Stimulated activated CD4-positive, alpha-beta T cell treated with anti-CD3 and anti-CD28 coated beads, Interleukin-4, amount 100 ng/mL, for 1 hour (primary cell): ENCODE measurements at regions not wholly inside any gene's neighbourhood (a gene's known extent, or its start where the extent isn't known, plus 50 kb on each side); places are given as distances from the start of the nearest gene placed in this dataset.

Source experiments
- DNase-seq: peaks from one replicate; pipeline ENCODE4 v3.0.0-alpha.2; 2020

GRCh38 chr2:83744855-83745254 lies 714.2 kb downstream of the SUCLG1 start:
- DNase-seq = no peak

GRCh38 chr2:83742117-83742782 lies 716.8 kb downstream of the SUCLG1 start:
- DNase-seq = no peak

GRCh38 chr2:83730223-83730622 lies 728.9 kb downstream of the SUCLG1 start:
- no peak for DNase-seq

GRCh38 chr2:83725735-83726134 lies 733.3 kb downstream of the SUCLG1 start:
- DNase-seq = no peak

- DNase-seq = no peak
Observed at GRCh38 chr2:83705146-83705545, 753.9 kb downstream of the SUCLG1 start.

GRCh38 chr2:83703598-83703997 lies 755.5 kb downstream of the SUCLG1 start:
- DNase-seq = no peak

- no peak for DNase-seq
Observed at GRCh38 chr2:83696838-83697237, 762.2 kb downstream of the SUCLG1 start.

- DNase-seq = no peak
Observed at GRCh38 chr2:83695530-83695929, 763.5 kb downstream of the SUCLG1 start.

- DNase-seq = no peak
Observed at GRCh38 chr2:83695037-83695436, 764.0 kb downstream of the SUCLG1 start.

GRCh38 chr2:83689402-83689801 lies 769.7 kb downstream of the SUCLG1 start:
- DNase-seq = no peak

- no peak for DNase-seq
Observed at GRCh38 chr2:83686863-83687262, 772.2 kb downstream of the SUCLG1 start.

- DNase-seq = no peak
Observed at GRCh38 chr2:83674050-83674449, 785.0 kb downstream of the SUCLG1 start.

- no peak for DNase-seq
Observed at GRCh38 chr2:83665894-83666293, 793.2 kb downstream of the SUCLG1 start.

GRCh38 chr2:83665154-83665553 lies 793.9 kb downstream of the SUCLG1 start:
- DNase-seq = no peak

GRCh38 chr2:83661711-83662110 lies 797.4 kb downstream of the SUCLG1 start:
- DNase-seq = no peak

- no peak for DNase-seq
Observed at GRCh38 chr2:83654091-83654611, 804.9 kb downstream of the SUCLG1 start.

GRCh38 chr2:83650898-83651297 lies 808.2 kb downstream of the SUCLG1 start:
- no peak for DNase-seq

GRCh38 chr2:83650161-83650560 lies 808.9 kb downstream of the SUCLG1 start:
- no peak for DNase-seq

- DNase-seq = no peak
Observed at GRCh38 chr2:83640506-83640905, 818.6 kb downstream of the SUCLG1 start.

GRCh38 chr2:83633423-83633822 lies 825.7 kb downstream of the SUCLG1 start:
- no peak for DNase-seq

GRCh38 chr2:83630351-83630750 lies 828.7 kb downstream of the SUCLG1 start:
- DNase-seq = no peak

GRCh38 chr2:83615511-83615910 lies 843.6 kb downstream of the SUCLG1 start:
- no peak for DNase-seq

GRCh38 chr2:83613178-83613577 lies 845.9 kb downstream of the SUCLG1 start:
- no peak for DNase-seq

GRCh38 chr2:83602753-83603152 lies 856.3 kb downstream of the SUCLG1 start:
- no peak for DNase-seq

- no peak for DNase-seq
Observed at GRCh38 chr2:83596592-83597282, 862.3 kb downstream of the SUCLG1 start.
